ENCODE measurements at regions not wholly inside any gene's neighbourhood (a gene's known extent, or its start where the extent isn't known, plus 50 kb on each side); places are given as distances from the start of the nearest gene placed in this dataset.

- Mint-ChIP-seq H3K9me3 (no peaks in the 10 kb centered on the region), H3K27me3 (peaks cover 12% of the 10 kb centered on the region), H3K36me3 (no peaks in the 10 kb centered on the region), H3K27ac (no peak overlapping the region), H3K4me3 (no peak overlapping the region), H3K4me1 (no peaks in the 10 kb centered on the region)
Observed at GRCh38 chrX:69282893-69283690, 117.8 kb upstream of the PJA1 start.

DNA sequence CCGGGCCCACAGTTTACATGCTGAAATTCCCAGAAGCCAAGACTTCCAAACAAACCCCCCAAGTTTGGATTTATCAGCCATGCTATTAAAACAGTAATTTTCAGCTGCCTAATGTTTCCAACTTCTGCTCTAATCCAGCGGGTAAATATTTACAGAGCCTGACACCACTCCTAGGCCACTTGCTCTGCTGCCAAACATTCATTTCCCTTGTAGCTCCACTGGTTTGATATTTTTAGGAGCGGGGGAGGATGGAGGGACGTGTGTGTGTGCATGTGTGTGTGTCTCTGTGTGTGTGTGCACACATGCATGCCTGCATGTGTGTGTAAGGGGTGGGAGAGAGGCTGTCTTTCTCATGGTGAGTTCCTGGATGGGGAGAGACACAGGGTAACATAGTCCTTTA, 115.7 kb upstream of the PJA1 start:
- Mint-ChIP-seq H3K27me3 (peaks cover 7% of the 10 kb centered on the region), H3K9me3 (no peaks in the 10 kb centered on the region), H3K27ac (no peak overlapping the region)

GRCh38 chrX:69279234-69279633, 114.0 kb upstream of the PJA1 start:
- Mint-ChIP-seq H3K36me3 (no peaks in the 10 kb centered on the region), H3K4me3 (no peak overlapping the region), H3K27ac (no peak overlapping the region), H3K4me1 (no peaks in the 10 kb centered on the region), H3K27me3 (peaks cover 6% of the 10 kb centered on the region), H3K9me3 (no peaks in the 10 kb centered on the region)

More for the DNA sequence above, 115.7 kb upstream of the PJA1 start:
- Mint-ChIP-seq H3K4me1 (no peaks in the 10 kb centered on the region), H3K4me3 (no peak overlapping the region), H3K36me3 (no peaks in the 10 kb centered on the region)

DNA sequence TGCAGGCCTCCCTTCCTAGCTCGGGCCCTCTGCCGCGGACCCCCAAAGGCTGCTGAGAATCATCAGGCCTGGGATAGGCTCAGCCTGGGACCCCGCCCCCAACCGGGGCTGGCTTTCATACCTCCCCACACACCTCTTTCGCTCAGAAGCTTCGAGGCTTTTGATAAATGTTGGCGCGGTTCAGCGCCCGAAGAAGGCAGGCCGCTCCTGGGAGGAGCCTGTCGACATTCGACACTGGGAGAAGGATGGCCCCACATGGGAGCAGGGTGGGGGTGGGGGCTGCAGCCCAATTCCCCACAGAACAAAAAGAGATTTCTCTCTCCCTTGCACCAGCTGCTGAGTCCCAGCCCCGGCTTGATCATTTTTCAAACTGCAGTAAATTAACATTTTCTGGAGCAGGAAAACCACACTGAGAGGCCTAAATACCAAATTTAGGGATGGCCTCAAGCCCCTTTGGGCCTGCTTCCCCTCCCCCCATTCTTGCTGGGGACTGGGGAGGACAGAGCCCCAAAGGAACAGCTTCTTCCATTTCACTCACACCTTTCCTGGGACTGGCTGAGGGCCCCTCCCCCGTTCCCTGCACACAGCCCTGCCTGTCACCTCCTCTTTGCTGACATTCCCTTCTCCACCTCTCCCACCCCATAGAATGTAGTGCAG, 112.9 kb upstream of the PJA1 start:
- Mint-ChIP-seq H3K4me1 (no peaks in the 10 kb centered on the region), H3K36me3 (no peaks in the 10 kb centered on the region), H3K27ac (no peak overlapping the region), H3K4me3 (no peak overlapping the region), H3K9me3 (no peaks in the 10 kb centered on the region), H3K27me3 (peaks cover 5% of the 10 kb centered on the region)

GRCh38 chrX:69277369-69277990, 112.2 kb upstream of the PJA1 start:
- H3K27ac Mint-ChIP-seq = no peak overlapping the region
- no peaks in the 10 kb centered on the region for H3K4me1 Mint-ChIP-seq
- no peaks in the 10 kb centered on the region for H3K9me3 Mint-ChIP-seq
- peaks cover 3% of the 10 kb centered on the region for H3K27me3 Mint-ChIP-seq
- H3K4me3 Mint-ChIP-seq = no peak overlapping the region
- H3K36me3 Mint-ChIP-seq = no peaks in the 10 kb centered on the region

- Mint-ChIP-seq H3K36me3 (no peaks in the 10 kb centered on the region), H3K27ac (no peak overlapping the region), H3K4me3 (no peak overlapping the region), H3K27me3 (peaks cover 2% of the 10 kb centered on the region), H3K4me1 (no peaks in the 10 kb centered on the region), H3K9me3 (no peaks in the 10 kb centered on the region)
Observed at GRCh38 chrX:69268611-69269010, 103.4 kb upstream of the PJA1 start.

GRCh38 chrX:69264158-69264581, 98.9 kb upstream of the PJA1 start:
- H3K27ac Mint-ChIP-seq = no peak overlapping the region
- H3K4me3 Mint-ChIP-seq = no peak overlapping the region
- H3K27me3 Mint-ChIP-seq = peaks cover 9% of the 10 kb centered on the region
- H3K4me1 Mint-ChIP-seq = no peaks in the 10 kb centered on the region
- no peaks in the 10 kb centered on the region for H3K9me3 Mint-ChIP-seq
- no peaks in the 10 kb centered on the region for H3K36me3 Mint-ChIP-seq

DNA sequence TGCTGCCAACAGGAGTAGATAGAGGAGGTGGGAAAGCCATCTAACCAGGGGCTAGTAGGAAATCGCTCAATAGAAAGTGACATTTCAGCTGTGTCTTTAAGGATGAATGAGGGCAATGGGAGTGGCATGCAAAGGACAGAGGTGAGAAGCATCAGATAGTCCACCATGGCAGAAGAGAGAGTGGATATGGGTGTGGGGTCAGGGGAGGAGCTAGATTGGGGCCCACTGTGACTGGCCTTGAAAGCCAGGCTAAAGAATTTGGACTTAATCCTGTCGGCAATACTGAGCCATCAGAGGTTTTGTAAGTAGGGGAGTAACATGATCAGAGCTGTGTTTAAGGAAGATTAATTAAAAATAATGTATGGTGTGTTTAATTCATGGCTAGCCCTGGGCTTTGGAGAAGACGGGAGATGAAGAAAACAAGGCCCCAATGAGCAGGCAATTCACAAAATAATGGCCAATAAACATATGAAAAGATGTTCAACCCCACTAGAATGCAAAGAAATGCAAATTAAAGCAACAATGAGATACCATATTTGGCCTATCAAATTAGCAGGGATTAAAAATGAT, 98.1 kb upstream of the PJA1 start:
- Mint-ChIP-seq H3K9me3 (no peaks in the 10 kb centered on the region), H3K36me3 (no peaks in the 10 kb centered on the region), H3K4me1 (no peaks in the 10 kb centered on the region), H3K27ac (no peak overlapping the region), H3K4me3 (no peak overlapping the region), H3K27me3 (peaks cover 9% of the 10 kb centered on the region)

DNA sequence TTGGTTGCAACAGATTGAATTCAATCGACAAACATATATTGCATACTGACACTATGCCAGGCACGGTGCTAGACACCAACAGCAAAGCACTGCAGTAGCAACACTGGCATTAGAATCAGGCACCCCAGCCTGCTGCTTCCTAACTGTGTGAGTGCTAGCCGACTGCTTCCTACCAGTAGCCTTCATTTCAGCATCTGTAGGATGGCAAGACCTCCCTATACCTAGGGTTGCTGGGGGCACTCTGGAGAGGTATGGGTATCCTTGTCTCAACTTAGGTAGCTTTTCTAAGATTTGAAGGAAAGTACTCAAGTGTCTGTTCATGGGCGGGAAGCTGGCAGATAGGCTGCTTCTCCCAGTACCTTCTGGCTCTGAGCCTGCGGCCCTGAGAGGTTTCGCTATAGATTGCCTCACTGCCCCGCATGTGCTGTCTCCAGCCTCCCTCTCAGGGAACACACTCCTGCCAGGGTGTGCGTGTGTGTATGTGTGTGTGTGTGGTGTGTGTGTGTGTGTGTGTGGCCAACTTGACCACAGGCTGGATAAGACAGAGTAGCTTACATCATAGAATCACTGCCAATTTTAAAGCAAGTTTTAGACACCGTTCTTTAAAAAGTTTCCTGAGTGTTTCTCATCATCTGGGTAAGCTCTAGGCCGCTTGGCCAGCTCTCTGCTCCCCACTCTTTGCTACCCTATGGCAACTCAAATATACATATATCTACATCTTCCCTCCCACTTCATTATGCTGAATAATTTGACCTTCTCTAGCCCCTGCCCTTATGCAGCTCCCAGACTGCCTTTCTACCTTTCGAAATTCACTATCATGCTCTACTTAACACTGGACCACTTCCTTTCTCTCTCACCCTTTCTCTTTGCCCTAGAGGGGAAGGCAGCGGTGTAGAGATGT, 97.0 kb upstream of the PJA1 start:
- H3K27me3 Mint-ChIP-seq = peaks cover 9% of the 10 kb centered on the region
- H3K27ac Mint-ChIP-seq = no peak overlapping the region
- peak overlapping the region in 1 of 4 donors; percentile 35 for H3K4me3 Mint-ChIP-seq
- no peaks in the 10 kb centered on the region for H3K36me3 Mint-ChIP-seq
- H3K9me3 Mint-ChIP-seq = no peaks in the 10 kb centered on the region
- H3K4me1 Mint-ChIP-seq = peaks cover 0 to 2% (median 0%) of the 10 kb centered on the region in 3 donors

- peaks cover 9% of the 10 kb centered on the region for H3K27me3 Mint-ChIP-seq
- H3K36me3 Mint-ChIP-seq = no peaks in the 10 kb centered on the region
- no peaks in the 10 kb centered on the region for H3K9me3 Mint-ChIP-seq
- H3K4me3 Mint-ChIP-seq = no peak overlapping the region
- H3K27ac Mint-ChIP-seq = no peak overlapping the region
- peaks cover 0 to 2% (median 0%) of the 10 kb centered on the region in 3 donors for H3K4me1 Mint-ChIP-seq
Observed at GRCh38 chrX:69260169-69260568, 94.9 kb upstream of the PJA1 start.

DNA sequence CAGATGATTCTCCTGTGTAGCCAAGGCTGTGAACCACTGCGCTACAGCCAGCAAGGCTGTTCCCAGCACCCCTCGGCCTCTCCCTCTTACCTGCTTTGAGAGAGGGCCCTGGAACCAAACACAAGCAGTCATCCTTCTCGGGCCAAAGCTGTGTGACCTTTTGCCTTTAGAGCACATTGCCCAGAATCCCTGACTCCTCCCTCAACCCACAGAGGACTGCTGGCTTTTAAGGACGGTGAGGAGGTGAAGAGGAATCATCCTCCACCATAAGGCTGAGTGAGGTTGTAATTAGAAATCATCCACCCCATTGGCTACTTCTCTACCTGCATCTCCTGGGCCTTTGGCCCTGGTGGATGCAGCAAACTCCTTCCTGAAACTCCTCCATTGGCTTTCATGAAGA, 93.6 kb upstream of the PJA1 start:
- no peak overlapping the region for H3K4me3 Mint-ChIP-seq
- peaks cover 7% of the 10 kb centered on the region for H3K27me3 Mint-ChIP-seq
- H3K36me3 Mint-ChIP-seq = no peaks in the 10 kb centered on the region

DNA sequence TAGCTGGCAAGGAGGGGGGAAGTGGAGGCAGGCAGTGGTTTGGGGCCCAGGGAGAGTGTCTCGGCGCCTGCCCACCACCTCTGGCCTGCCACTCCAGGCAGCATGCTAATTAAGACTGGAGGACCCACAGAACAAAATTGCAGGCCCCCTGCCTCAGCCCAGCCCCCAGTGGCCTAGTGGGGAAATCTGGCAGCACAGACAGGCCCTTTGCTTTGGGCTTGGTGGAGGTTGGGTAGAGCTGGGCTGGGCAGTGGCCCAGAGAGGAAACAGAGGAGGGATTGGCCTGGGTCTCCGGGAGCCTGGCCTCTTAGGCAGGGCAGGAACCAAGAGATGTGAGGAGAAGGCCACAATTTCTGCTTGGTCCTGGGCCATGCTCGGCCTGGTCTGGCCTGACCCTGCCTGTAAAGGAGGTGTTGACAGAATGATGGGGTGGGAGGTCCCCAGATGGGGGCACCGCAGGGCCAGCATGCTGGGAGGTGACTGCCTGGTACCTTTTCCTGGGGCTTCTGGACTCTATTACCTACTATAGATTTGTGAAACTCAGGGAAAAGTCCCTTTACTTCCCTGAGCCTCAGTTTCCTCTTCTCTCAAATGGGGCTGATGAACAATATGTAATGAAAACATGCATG, 92.4 kb upstream of the PJA1 start:
- H3K27ac Mint-ChIP-seq = no peak overlapping the region
- peaks cover 3% of the 10 kb centered on the region for H3K27me3 Mint-ChIP-seq
- H3K4me1 Mint-ChIP-seq = peaks cover 0 to 2% (median 0%) of the 10 kb centered on the region in 3 donors
- H3K36me3 Mint-ChIP-seq = no peaks in the 10 kb centered on the region
- peaks cover 0 to 1% (median 0%) of the 10 kb centered on the region in 3 donors for H3K9me3 Mint-ChIP-seq
- no peak overlapping the region for H3K4me3 Mint-ChIP-seq

More for the DNA sequence above, 93.6 kb upstream of the PJA1 start:
- Mint-ChIP-seq H3K27ac (no peak overlapping the region), H3K4me1 (peaks cover 0 to 2% (median 0%) of the 10 kb centered on the region in 3 donors), H3K9me3 (no peaks in the 10 kb centered on the region)

GRCh38 chrX:69256291-69256565, 91.0 kb upstream of the PJA1 start:
- Mint-ChIP-seq H3K9me3 (peaks cover 0 to 1% (median 0%) of the 10 kb centered on the region in 3 donors), H3K36me3 (peaks cover 1% of the 10 kb centered on the region), H3K4me1 (peaks cover 0 to 2% (median 0%) of the 10 kb centered on the region in 3 donors), H3K27me3 (no peaks in the 10 kb centered on the region), H3K27ac (no peak overlapping the region), H3K4me3 (no peak overlapping the region)

Measured in IgD-negative memory B cell (primary cell).